H1 (cell line): ENCODE measurements at regions not wholly inside any gene's neighbourhood (a gene's known extent, or its start where the extent isn't known, plus 50 kb on each side); places are given as distances from the start of the nearest gene placed in this dataset.

ENCODE experiments used
- CTCF ChIA-PET: fragments of 300-600 bp; sonication (Branson Sonifier 250); formaldehyde crosslinking; loops from one replicate; lab custom pipeline; 2021; ENCODE audit not compliant: partially characterized antibody; lab: Charles Lee
- POLR2A ChIA-PET: fragments of 300-600 bp; sonication (Branson Sonifier 250); formaldehyde crosslinking; loops from one replicate; lab custom pipeline; 2021; ENCODE audit warnings: inconsistent platforms; ENCODE audit not compliant: partially characterized antibody; lab: Charles Lee
- DNase-seq, 2 experiments: peaks; one replicate each; pipeline versions ENCODE4 v3.0.0 to v3.0.0-alpha.2; 2010 to 2022; ENCODE audit warnings: low spot score in 2 of 2, low read depth in 1 of 2, mixed read lengths in 1 of 2
- FAIRE-seq: peaks from 2 replicates; lab custom pipeline; 2011; peaks lifted over from hg19 to GRCh38; lab: Jason Lieb, UNC
- H2AFZ ChIP-seq: 2 replicates; pipeline ENCODE4 v1.8.1; 2012; ENCODE audit warnings: low read length, inconsistent platforms
- H2AK5ac ChIP-seq: 2 replicates; pipeline ENCODE4 v1.6.1; 2013; ENCODE audit warnings: low read depth, low read length
- H2BK120ac ChIP-seq: replicated peaks from 2 replicates; pipeline ENCODE3; 2013; ENCODE audit warnings: low read depth, low read length, inconsistent platforms
- H2BK12ac ChIP-seq: 2 replicates; pipeline ENCODE4 v1.6.1; 2013; ENCODE audit warnings: low read depth, low read length
- H2BK15ac ChIP-seq: 2 replicates; pipeline ENCODE4 v1.6.1; 2013; ENCODE audit warnings: low read length
- H2BK20ac ChIP-seq: 2 replicates; pipeline ENCODE4 v1.6.1; 2013; ENCODE audit warnings: low read length
- H2BK5ac ChIP-seq: 2 replicates; pipeline ENCODE4 v1.6.1; 2013; ENCODE audit warnings: low read depth, low read length
- H3K14ac ChIP-seq: 2 replicates; pipeline ENCODE4 v1.6.1; 2013; ENCODE audit warnings: inconsistent platforms; ENCODE audit not compliant: insufficient read length
- H3K18ac ChIP-seq: 2 replicates; pipeline ENCODE4 v1.6.1; 2013; ENCODE audit warnings: low read length; ENCODE audit errors: extremely low read depth
- H3K23ac ChIP-seq: 2 replicates; pipeline ENCODE4 v1.6.1; 2013; ENCODE audit warnings: inconsistent platforms; ENCODE audit not compliant: insufficient read length
- H3K23me2 ChIP-seq: 2 replicates; pipeline ENCODE4 v1.6.1; 2013; ENCODE audit warnings: low read depth, low read length
- H3K27ac ChIP-seq: 2 replicates; pipeline ENCODE4 v1.6.1; 2011; ENCODE audit warnings: low read depth, low read length, inconsistent platforms
- H3K27me3 ChIP-seq, 4 experiments: replicated peaks in 1 of 4; 1 replicate in 1 of 4; 2 replicates in 3 of 4; pipeline versions ENCODE4 v1.6.1 to v1.8.1; 2011 to 2013; ENCODE audit warnings: low read length in 3 of 4, mild to moderate bottlenecking in 3 of 4, inconsistent platforms in 2 of 4, mixed read lengths in 2 of 4, moderate library complexity in 1 of 4; ENCODE audit not compliant: control insufficient read depth in 3 of 4, insufficient read depth in 3 of 4; ENCODE audit errors: extremely low read depth in 1 of 4
- H3K36me3 ChIP-seq, 4 experiments: 2 replicates each; pipeline versions ENCODE4 v1.6.1 to v1.8.1; 2011 to 2013; ENCODE audit warnings: mild to moderate bottlenecking in 4 of 4, low read length in 3 of 4, moderate library complexity in 2 of 4, control low read depth in 1 of 4, inconsistent platforms in 1 of 4; ENCODE audit not compliant: insufficient read depth in 4 of 4, control insufficient read depth in 2 of 4
- H3K4ac ChIP-seq: replicated peaks from 2 replicates; pipeline ENCODE3; 2013; ENCODE audit warnings: low read length, low read depth, mixed read lengths, inconsistent platforms; ENCODE audit not compliant: insufficient read length
- H3K4me1 ChIP-seq, 4 experiments: replicated peaks in 1 of 4; 1 replicate in 1 of 4; 2 replicates in 3 of 4; pipeline versions ENCODE4 v1.6.1 to v1.8.1; 2011 to 2013; ENCODE audit warnings: low read length in 3 of 4, inconsistent platforms in 2 of 4, mixed read lengths in 1 of 4; ENCODE audit not compliant: insufficient read depth in 4 of 4, control insufficient read depth in 3 of 4
- H3K4me2 ChIP-seq, 2 experiments: 2 replicates each; pipeline versions ENCODE4 v1.6.1 to v1.8.1; 2011 to 2013; ENCODE audit warnings: low read depth in 2 of 2, low read length in 2 of 2, control low read depth in 1 of 2, inconsistent platforms in 1 of 2, mild to moderate bottlenecking in 1 of 2; ENCODE audit not compliant: insufficient read depth in 1 of 2
- H3K4me3 ChIP-seq, 4 experiments: fragments of 200-600, 300-600 bp in 1 of 4; sonication (generic), shearing (Covaris generic), sonication (Bioruptor Twin) in 1 of 4; 2 replicates each; pipeline versions ENCODE4 v1.5.1 to v1.8.1; 2011 to 2016; ENCODE audit warnings: low read length in 4 of 4, low read depth in 3 of 4, control low read depth in 2 of 4, inconsistent platforms in 2 of 4, mild to moderate bottlenecking in 2 of 4, mixed read lengths in 1 of 4, moderate library complexity in 1 of 4; ENCODE audit not compliant: insufficient read depth in 2 of 4; ENCODE audit errors: extremely low read depth in 1 of 4
- H3K56ac ChIP-seq: replicated peaks from 2 replicates; pipeline ENCODE3; 2013; ENCODE audit warnings: low read depth, mild to moderate bottlenecking, mixed read lengths, low read length, inconsistent platforms; ENCODE audit not compliant: insufficient read length
- H3K79me1 ChIP-seq: 2 replicates; pipeline ENCODE4 v1.6.1; 2013; ENCODE audit warnings: low read depth, low read length, control low read depth
- H3K79me2 ChIP-seq, 2 experiments: 2 replicates each; pipeline versions ENCODE4 v1.6.1 to v1.8.1; 2012 to 2013; ENCODE audit warnings: low read length in 2 of 2, mild to moderate bottlenecking in 2 of 2, inconsistent platforms in 1 of 2; ENCODE audit not compliant: insufficient read depth in 2 of 2, control insufficient read depth in 1 of 2
- H3K9ac ChIP-seq, 4 experiments: replicated peaks in 1 of 4; 1 replicate in 1 of 4; 2 replicates in 3 of 4; pipeline versions ENCODE4 v1.6.1 to v1.8.1; 2011 to 2013; ENCODE audit warnings: low read depth in 3 of 4, low read length in 3 of 4, control low read depth in 2 of 4, mild to moderate bottlenecking in 2 of 4, moderate library complexity in 2 of 4, inconsistent platforms in 1 of 4; ENCODE audit errors: extremely low read depth in 1 of 4
- H3K9me3 ChIP-seq, 2 experiments: 2 replicates each; pipeline versions ENCODE4 v1.6.1 to v1.8.1; 2012 to 2013; ENCODE audit warnings: mild to moderate bottlenecking in 2 of 2, moderate library complexity in 2 of 2, control low read depth in 1 of 2, inconsistent platforms in 1 of 2, low read depth in 1 of 2, low read length in 1 of 2, mixed read lengths in 1 of 2; ENCODE audit not compliant: insufficient read depth in 2 of 2
- H4K20me1 ChIP-seq, 2 experiments: replicated peaks in 1 of 2; 2 replicates each; pipeline versions ENCODE3 to v1.8.1; 2011 to 2013; ENCODE audit warnings: inconsistent platforms in 2 of 2, low read length in 2 of 2, mild to moderate bottlenecking in 1 of 2; ENCODE audit not compliant: insufficient read depth in 2 of 2, control insufficient read depth in 1 of 2
- H4K5ac ChIP-seq: 2 replicates; pipeline ENCODE4 v1.6.1; 2013; ENCODE audit warnings: low read length, low read depth, mixed read lengths, inconsistent platforms; ENCODE audit not compliant: insufficient read length
- H4K8ac ChIP-seq: 2 replicates; pipeline ENCODE4 v1.8.0; 2013; ENCODE audit warnings: mild to moderate bottlenecking, moderate library complexity, low read length, inconsistent platforms; ENCODE audit not compliant: insufficient read depth; ENCODE audit errors: extremely low read depth
- H4K91ac ChIP-seq: replicated peaks from 2 replicates; pipeline ENCODE3; 2013; ENCODE audit warnings: low read length, mixed read lengths, inconsistent platforms; ENCODE audit not compliant: insufficient read length
- KDM1A ChIP-seq: fragments of 200-600, 300-600 bp; sonication (generic); IDR thresholded peaks from 2 replicates; pipeline ENCODE4 v1.7.1; 2016; ENCODE audit warnings: mild to moderate bottlenecking, low read length, borderline replicate concordance
- SIN3A ChIP-seq, 2 experiments: IDR thresholded peaks in 1 of 2; conservative IDR thresholded peaks in 1 of 2; 2 replicates each; pipeline ENCODE4 v1.6.1; 2011 to 2012; ENCODE audit warnings: low read length in 2 of 2, improper control_type of control experiment in 1 of 2, low read depth in 1 of 2, mild to moderate bottlenecking in 1 of 2
- WGBS, 2 experiments: shearing (Covaris generic) in 1 of 2; methylation state at CpG; one replicate each; pipeline versions ENCODE4 v1.1.6 to v1.1.7; 2013 to 2015; ENCODE audit warnings: low lambda C conversion rate in 2 of 2, mixed read lengths in 2 of 2, inconsistent platforms in 1 of 2, low coverage in 1 of 2, missing lambda C conversion rate in 1 of 2; ENCODE audit not compliant: insufficient replicate concordance in 2 of 2, insufficient coverage in 1 of 2, insufficient read length in 1 of 2; ENCODE audit errors: extremely low coverage in 1 of 2, missing lambda C conversion rate in 1 of 2; 5-methylcytosine and 5-hydroxymethylcytosine counted together

- Histone ChIP-seq H3K27ac (no peak overlapping the region), H3K9ac (no peak overlapping the region), H4K91ac (no peak overlapping the region), H3K14ac (no peak overlapping the region), H2BK15ac (no peak overlapping the region), H4K8ac (no peak overlapping the region), H3K23me2 (no peaks in the 10 kb centered on the region), H3K18ac (no peak overlapping the region), H3K4me3 (no peak overlapping the region), H2AK5ac (no peak overlapping the region), H2BK120ac (no peak overlapping the region), H4K20me1 (no peaks in the 10 kb centered on the region), H3K56ac (no peak overlapping the region), H3K23ac (no peak overlapping the region), H3K79me1 (no peaks in the 10 kb centered on the region), H3K36me3 (no peaks in the 10 kb centered on the region), H4K5ac (no peak overlapping the region), H2BK12ac (no peak overlapping the region), H3K9me3 (no peaks in the 10 kb centered on the region), H3K4me2 (no peak overlapping the region), H3K27me3 (no peaks in the 10 kb centered on the region), H3K4ac (no peak overlapping the region), H3K4me1 (no peaks in the 10 kb centered on the region), H3K79me2 (no peaks in the 10 kb centered on the region), H2BK20ac (no peak overlapping the region), H2AFZ (no peak overlapping the region), H2BK5ac (no peak overlapping the region)
- no peak for DNase-seq
- WGBS, 2 experiments = 74% methylated on average over 2 of the region's 2 CpGs; no CpG with 5 or more reads in 1 of the 2 experiments
- CTCF ChIA-PET = no interaction called here
- POLR2A ChIA-PET = no interaction called here
- TF ChIP-seq KDM1A (no peak), SIN3A (conservative IDR thresholded peaks at IDR 0.05 in 1 of 2, IDR thresholded peaks at IDR 0.05 in 1 of 2; ENCODE audit: low read depth in 1 of 2, low read length in 2 of 2) (no peak)
- FAIRE-seq = no peak
Measured at GRCh38 chr11:38460896-38461295, 1862.9 kb upstream of the RAG2 start.
